HepG2 (cell line): ENCODE measurements at regions not wholly inside any gene's neighbourhood (a gene's known extent, or its start where the extent isn't known, plus 50 kb on each side); places are given as distances from the start of the nearest gene placed in this dataset.

Source experiments
- ATAC-seq: fragments of 200-7000 bp; cut with Tn5 transposase; 3 replicates; pipeline ENCODE4 v1.9.1; 2020; ENCODE audit warnings: mild to moderate bottlenecking, moderate library complexity
- BruUV-seq: library from RNA; stranded (reverse); fragments of 400-500 nt; replicated peaks from 2 replicates; lab custom pipeline; 2021; lab: Mats Ljungman, UMichigan
- CTCF ChIA-PET: fragments of 300-600 bp; formaldehyde crosslinking; extraction: SDS; loops from one replicate; lab custom pipeline; 2021; ENCODE audit warnings: low total read pairs, inconsistent platforms, low intra/inter-chr PET ratio; lab: Yijun Ruan, JAX
- POLR2A ChIA-PET: fragments of 350-600 bp; sonication (Branson Sonifier 250); formaldehyde crosslinking; loops from one replicate; lab custom pipeline; 2020; ENCODE audit warnings: antibody characterized with exemption, inconsistent platforms; lab: Yijun Ruan, JAX
- DNase-seq: peaks from one replicate; pipeline ENCODE4 v3.0.0-alpha.2; 2015; ENCODE audit warnings: low spot score
- FAIRE-seq: peaks from 3 replicates; lab custom pipeline; 2011; peaks lifted over from hg19 to GRCh38; lab: Jason Lieb, UNC
- H2AFZ ChIP-seq: one replicate; pipeline ENCODE4 v1.6.1; 2011; ENCODE audit warnings: low read length, inconsistent platforms
- H3K27ac ChIP-seq: fragments of 300-600 bp; 3 replicates; pipeline ENCODE4 v1.8.0; 2011; ENCODE audit warnings: mixed run types, mild to moderate bottlenecking, mixed read lengths, low read length, inconsistent platforms; ENCODE audit not compliant: insufficient read depth; ENCODE audit errors: extremely low read length
- H3K27me3 ChIP-seq, 2 experiments: fragments of 200-600 bp in 1 of 2; 2 replicates in 1 of 2; 3 replicates in 1 of 2; pipeline versions ENCODE4 v1.6.0 to v1.8.0; 2011; ENCODE audit warnings: low read length in 2 of 2, mild to moderate bottlenecking in 2 of 2, moderate library complexity in 2 of 2, inconsistent platforms in 1 of 2; ENCODE audit not compliant: insufficient read depth in 2 of 2, control insufficient read depth in 1 of 2
- H3K36me3 ChIP-seq, 2 experiments: fragments of 200-600 bp in 1 of 2; replicated peaks in 1 of 2; 2 replicates in 1 of 2; 3 replicates in 1 of 2; pipeline versions ENCODE4 v1.5.1 to v1.8.0; 2011; ENCODE audit warnings: low read length in 2 of 2, inconsistent platforms in 1 of 2; ENCODE audit not compliant: insufficient read depth in 2 of 2, control insufficient read depth in 1 of 2
- H3K4me1 ChIP-seq: 2 replicates; pipeline ENCODE4 v1.5.1; 2012; ENCODE audit warnings: low read length, inconsistent platforms; ENCODE audit not compliant: insufficient read depth
- H3K4me2 ChIP-seq: 2 replicates; pipeline ENCODE4 v1.6.0; 2011; ENCODE audit warnings: low read depth, low read length, inconsistent platforms
- H3K4me3 ChIP-seq, 3 experiments: fragments of 200-600 bp in 1 of 3; sonication (generic), shearing (Covaris generic) in 1 of 3; replicated peaks in 1 of 3; 2 replicates each; pipeline ENCODE4 v1.5.1; 2011 to 2016; ENCODE audit warnings: low read length in 3 of 3, inconsistent platforms in 2 of 3, low read depth in 2 of 3, mild to moderate bottlenecking in 2 of 3, control low read depth in 1 of 3, mixed read lengths in 1 of 3; ENCODE audit not compliant: insufficient read depth in 1 of 3
- H3K79me2 ChIP-seq: one replicate; pipeline ENCODE4 v1.6.1; 2011; ENCODE audit warnings: low read length, inconsistent platforms; ENCODE audit not compliant: insufficient read depth
- H3K9ac ChIP-seq: 2 replicates; pipeline ENCODE4 v1.6.0; 2011; ENCODE audit warnings: mild to moderate bottlenecking, low read depth, low read length, inconsistent platforms; ENCODE audit not compliant: insufficient read depth
- H3K9me3 ChIP-seq: 2 replicates; pipeline ENCODE4 v1.5.1; 2012; ENCODE audit warnings: mild to moderate bottlenecking, low read length
- H4K20me1 ChIP-seq: 2 replicates; pipeline ENCODE4 v1.6.0; 2011; ENCODE audit warnings: inconsistent platforms, mild to moderate bottlenecking, low read length, moderate library complexity; ENCODE audit not compliant: insufficient read depth
- ADNP ChIP-seq: sonication (generic); formaldehyde crosslinking; IDR thresholded peaks from 2 replicates; pipeline ENCODE4 v1.4.0; 2020; ENCODE audit warnings: missing genetic modification reagents
- GPBP1L1 ChIP-seq: sonication (generic); formaldehyde crosslinking; IDR thresholded peaks from 2 replicates; pipeline ENCODE4 v1.5.0; 2020; ENCODE audit warnings: mild to moderate bottlenecking, missing genetic modification reagents
- HOXA7 ChIP-seq: sonication (generic); formaldehyde crosslinking; IDR thresholded peaks from 2 replicates; pipeline ENCODE4 v1.8.1; 2022; ENCODE audit warnings: mild to moderate bottlenecking, missing genetic modification reagents, moderate library complexity
- ISX ChIP-seq: sonication (generic); formaldehyde crosslinking; conservative IDR thresholded peaks from 2 replicates; pipeline ENCODE4 v1.5.0; 2020; ENCODE audit warnings: missing genetic modification reagents
- JARID2 ChIP-seq: sonication (generic); formaldehyde crosslinking; IDR thresholded peaks from 2 replicates; pipeline ENCODE4 v1.8.1; 2023; ENCODE audit warnings: missing genetic modification reagents, inconsistent platforms; ENCODE audit not compliant: insufficient replicate concordance
- KIAA2018 ChIP-seq: sonication (generic); formaldehyde crosslinking; IDR thresholded peaks from 2 replicates; pipeline ENCODE4 v1.5.0; 2020; ENCODE audit warnings: mild to moderate bottlenecking, missing genetic modification reagents, borderline replicate concordance
- MAFG ChIP-seq: sonication (generic); formaldehyde crosslinking; IDR thresholded peaks from 2 replicates; pipeline ENCODE4 v1.5.1; 2020; ENCODE audit warnings: mild to moderate bottlenecking, missing genetic modification reagents
- SMAD1 ChIP-seq: sonication (generic); formaldehyde crosslinking; IDR thresholded peaks from 2 replicates; pipeline ENCODE4 v1.4.0; 2020; ENCODE audit warnings: missing genetic modification reagents, low read depth, mild to moderate bottlenecking, borderline replicate concordance
- TAF15 ChIP-seq: fragments of 200-400 bp; formaldehyde crosslinking; IDR thresholded peaks from one replicate; pipeline ENCODE4 v1.6.1; 2018; ENCODE audit warnings: mild to moderate bottlenecking, low read depth, low read length; ENCODE audit not compliant: poor library complexity, severe bottlenecking
- TFDP2 ChIP-seq: sonication (generic); formaldehyde crosslinking; IDR thresholded peaks from 2 replicates; pipeline ENCODE4 v1.4.0; 2020; ENCODE audit warnings: missing genetic modification reagents
- ZNF550 ChIP-seq: sonication (generic); formaldehyde crosslinking; IDR thresholded peaks from 2 replicates; pipeline ENCODE4 v1.4.0; 2020; ENCODE audit warnings: mild to moderate bottlenecking, missing genetic modification reagents, borderline replicate concordance
- ZNF770 ChIP-seq: sonication (generic); formaldehyde crosslinking; IDR thresholded peaks from 2 replicates; pipeline ENCODE4 v1.5.0; 2020; ENCODE audit warnings: mild to moderate bottlenecking, missing genetic modification reagents
- WGBS: methylation state at CpG from one replicate; pipeline ENCODE4 v1.1.6; 2017; ENCODE audit warnings: low lambda C conversion rate; 5-methylcytosine and 5-hydroxymethylcytosine counted together
- in situ Hi-C: cut with HindIII; loops from 2 replicates; pipeline ENCODE4 v1.10.0; 2017; ENCODE audit warnings: low pct_unique_long_range_greater_than_20kb; ENCODE audit not compliant: extremely low pct_ligation_motif_present
- intact Hi-C: fragments of 100-400 bp; cut with micrococcal nuclease; formaldehyde crosslinking; loops from one replicate; pipeline ENCODE4 v1.10.0; 2022; ENCODE audit not compliant: unreplicated experiment

GRCh38 chr4:136307765-136308164, 1224.5 kb downstream of the PCDH18 start:
- in situ Hi-C loops (no loop called here), intact Hi-C loops (no loop called here)
- Histone ChIP-seq H3K27ac (no peak overlapping the region), H3K36me3 (no peaks in the 10 kb centered on the region), H3K4me1 (no peaks in the 10 kb centered on the region), H3K4me3 (no peak overlapping the region), H3K9me3 (no peaks in the 10 kb centered on the region), H3K4me2 (no peak overlapping the region), H3K79me2 (no peaks in the 10 kb centered on the region), H4K20me1 (no peaks in the 10 kb centered on the region), H2AFZ (no peak overlapping the region), H3K9ac (no peak overlapping the region), H3K27me3 (no peaks in the 10 kb centered on the region)
- BruUV-seq = no TSS peak
- DNase-seq (no peak), FAIRE-seq (no peak), ATAC-seq (no peak)
- 0% methylated on average over 1 of the region's 1 CpG for WGBS
- ChIA-PET CTCF (no interaction called here), POLR2A (no interaction called here)
- TF ChIP-seq TFDP2 (CRISPR knock-in tag) (no peak), ZNF770 (CRISPR knock-in tag) (no peak), ZNF550 (CRISPR knock-in tag) (no peak), TAF15 (no peak), ISX (CRISPR knock-in tag) (no peak), MAFG (no peak), ADNP (CRISPR knock-in tag) (no peak), SMAD1 (CRISPR knock-in tag) (no peak), GPBP1L1 (CRISPR knock-in tag) (no peak), JARID2 (CRISPR knock-in tag) (no peak), KIAA2018 (CRISPR knock-in tag) (no peak), HOXA7 (CRISPR knock-in tag) (no peak)
